ENCODE measurements at regions not wholly inside any gene's neighbourhood (a gene's known extent, or its start where the extent isn't known, plus 50 kb on each side); places are given as distances from the start of the nearest gene placed in this dataset.

GRCh38 chr11:116312570-116313391 is 460.0 kb downstream of the BUD13 start:
- Mint-ChIP-seq H3K36me3 (ENCODE audit: low read depth) (no peaks in the 10 kb centered on the region), H3K27me3 (peaks cover 40% of the 10 kb centered on the region), H3K4me3 (no peak overlapping the region), H3K27ac (no peak overlapping the region), H3K9me3 (no peaks in the 10 kb centered on the region), H3K4me1 (ENCODE audit: low read depth) (no peaks in the 10 kb centered on the region)
- DNase-seq, result no peak

DNA sequence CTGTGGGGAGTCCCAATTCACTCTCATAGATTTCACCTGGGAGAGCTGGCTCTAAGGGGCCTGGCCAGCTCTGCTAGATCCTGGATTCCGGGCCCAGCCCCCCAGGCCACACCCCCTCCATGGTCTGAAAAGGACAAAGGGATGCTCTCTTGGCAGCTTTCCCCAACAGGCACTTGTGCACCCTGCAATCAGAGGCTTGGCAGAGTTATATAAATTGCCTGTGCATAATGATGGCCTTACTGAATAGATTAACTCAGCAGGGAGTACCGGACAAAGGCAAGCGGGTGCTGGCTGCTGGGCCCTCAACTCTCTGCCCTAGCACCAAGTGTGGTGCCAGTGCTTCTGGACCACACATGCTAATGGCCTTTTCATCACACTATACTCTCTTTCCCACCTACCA is 461.6 kb downstream of the BUD13 start:
- Mint-ChIP-seq H3K4me3 (no peak overlapping the region), H3K27ac (no peak overlapping the region)

DNA sequence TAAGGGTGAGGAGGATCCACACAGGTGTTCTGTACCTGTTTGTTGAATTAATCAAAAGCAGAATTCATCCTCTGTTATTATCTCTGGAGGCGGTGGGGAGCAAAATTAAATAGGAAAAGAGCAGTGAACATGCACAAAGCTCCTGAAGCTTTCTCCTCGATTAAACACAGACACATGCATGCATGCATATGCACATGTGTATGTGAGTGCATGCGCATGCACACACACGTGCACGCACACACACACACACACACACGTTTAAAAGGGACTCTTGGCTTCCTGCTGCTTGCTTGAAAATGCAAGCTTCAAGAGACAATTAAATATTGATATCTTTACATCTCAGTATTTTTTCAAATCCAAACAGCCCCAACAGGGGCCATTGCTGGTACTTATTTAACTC is 462.1 kb downstream of the BUD13 start:
- Mint-ChIP-seq H3K27ac (no peak overlapping the region), H3K4me1 (ENCODE audit: low read depth) (no peaks in the 10 kb centered on the region), H3K9me3 (no peaks in the 10 kb centered on the region), H3K4me3 (no peak overlapping the region), H3K36me3 (ENCODE audit: low read depth) (no peaks in the 10 kb centered on the region), H3K27me3 (peaks cover 40% of the 10 kb centered on the region)
- DNase-seq, result no peak

More for the DNA sequence above, 461.6 kb downstream of the BUD13 start:
- no peaks in the 10 kb centered on the region for H3K9me3 Mint-ChIP-seq
- peaks cover 40% of the 10 kb centered on the region for H3K27me3 Mint-ChIP-seq
- H3K36me3 Mint-ChIP-seq (ENCODE audit: low read depth), result no peaks in the 10 kb centered on the region
- no peaks in the 10 kb centered on the region for H3K4me1 Mint-ChIP-seq (ENCODE audit: low read depth)
- no peak for DNase-seq

DNA sequence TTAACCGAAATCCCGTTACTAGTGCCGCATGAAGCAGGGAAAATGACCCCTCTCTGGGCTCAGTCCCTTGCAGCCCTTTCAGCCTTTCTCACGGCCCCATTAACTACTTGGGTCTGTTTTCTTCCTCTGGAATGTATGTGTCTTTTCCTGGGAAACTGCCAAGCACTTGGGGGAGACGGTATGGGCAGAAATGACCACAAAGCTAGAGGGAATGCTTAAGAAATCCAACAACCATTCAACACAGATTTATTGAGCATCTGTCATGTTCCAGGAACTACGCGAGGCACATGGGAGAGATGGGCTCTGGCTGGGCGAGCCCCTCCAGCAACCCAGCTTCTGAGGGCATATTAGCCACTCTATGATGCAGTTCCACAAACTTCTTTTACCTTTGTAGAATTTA is 462.6 kb downstream of the BUD13 start:
- Mint-ChIP-seq H3K9me3 (no peaks in the 10 kb centered on the region), H3K4me1 (ENCODE audit: low read depth) (no peaks in the 10 kb centered on the region), H3K27me3 (peaks cover 40% of the 10 kb centered on the region), H3K4me3 (no peak overlapping the region), H3K27ac (no peak overlapping the region), H3K36me3 (ENCODE audit: low read depth) (no peaks in the 10 kb centered on the region)
- no peak for DNase-seq

GRCh38 chr11:116309446-116309845 is 463.3 kb downstream of the BUD13 start:
- Mint-ChIP-seq H3K4me3 (no peak overlapping the region), H3K9me3 (no peaks in the 10 kb centered on the region), H3K27me3 (peaks cover 36% of the 10 kb centered on the region)

DNA sequence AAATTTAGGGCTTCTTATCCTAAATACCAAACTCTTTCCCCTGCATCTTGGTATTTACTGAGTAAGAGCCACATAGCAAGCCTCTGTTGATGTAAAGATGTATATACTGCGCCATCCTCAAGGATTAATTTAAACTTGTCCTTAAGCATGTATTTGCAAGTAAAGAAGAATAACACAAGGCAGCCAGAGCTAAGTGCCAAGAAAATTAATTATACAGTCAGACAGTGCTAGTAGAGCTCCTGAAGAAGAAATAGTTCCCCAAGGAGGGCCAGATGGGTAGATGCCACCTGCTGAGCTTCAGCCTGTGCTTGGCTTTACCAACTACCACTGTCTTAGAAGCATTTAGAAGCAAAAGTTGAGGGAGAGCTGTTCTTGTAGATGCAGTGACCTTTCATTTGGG is 470.0 kb downstream of the BUD13 start:
- DNase-seq, result no peak
- Mint-ChIP-seq H3K4me3 (no peak overlapping the region), H3K9me3 (no peaks in the 10 kb centered on the region), H3K4me1 (ENCODE audit: low read depth) (no peaks in the 10 kb centered on the region), H3K36me3 (ENCODE audit: low read depth) (no peaks in the 10 kb centered on the region), H3K27ac (no peak overlapping the region), H3K27me3 (peaks cover 4% of the 10 kb centered on the region)

More at GRCh38 chr11:116309446-116309845, 463.3 kb downstream of the BUD13 start:
- Mint-ChIP-seq H3K27ac (no peak overlapping the region), H3K4me1 (ENCODE audit: low read depth) (no peaks in the 10 kb centered on the region), H3K36me3 (ENCODE audit: low read depth) (no peaks in the 10 kb centered on the region)
- no peak for DNase-seq

DNA sequence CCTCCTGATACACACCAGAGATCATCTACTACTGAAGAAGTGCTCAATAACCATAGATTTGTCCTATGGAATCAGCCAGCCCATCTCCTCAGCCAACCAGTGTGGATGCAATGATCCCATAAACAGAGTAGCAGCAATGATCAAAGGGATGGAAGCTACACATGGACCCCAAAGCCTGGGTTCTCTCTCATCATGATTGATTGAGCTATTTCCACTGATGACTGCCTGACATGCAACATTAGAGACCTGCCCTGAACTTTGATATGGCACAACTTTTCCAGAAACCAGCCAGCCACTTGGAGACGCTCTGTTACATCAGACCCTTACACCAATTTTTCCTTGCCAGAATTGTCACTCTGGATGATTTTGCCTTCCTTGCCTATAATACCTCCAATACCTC is 471.6 kb downstream of the BUD13 start:
- no peak overlapping the region for H3K4me3 Mint-ChIP-seq
- no peak overlapping the region for H3K27ac Mint-ChIP-seq
- DNase-seq, result no peak
- H3K4me1 Mint-ChIP-seq (ENCODE audit: low read depth), result no peaks in the 10 kb centered on the region
- H3K27me3 Mint-ChIP-seq, result peaks cover 4% of the 10 kb centered on the region
- no peaks in the 10 kb centered on the region for H3K9me3 Mint-ChIP-seq
- no peaks in the 10 kb centered on the region for H3K36me3 Mint-ChIP-seq (ENCODE audit: low read depth)

DNA sequence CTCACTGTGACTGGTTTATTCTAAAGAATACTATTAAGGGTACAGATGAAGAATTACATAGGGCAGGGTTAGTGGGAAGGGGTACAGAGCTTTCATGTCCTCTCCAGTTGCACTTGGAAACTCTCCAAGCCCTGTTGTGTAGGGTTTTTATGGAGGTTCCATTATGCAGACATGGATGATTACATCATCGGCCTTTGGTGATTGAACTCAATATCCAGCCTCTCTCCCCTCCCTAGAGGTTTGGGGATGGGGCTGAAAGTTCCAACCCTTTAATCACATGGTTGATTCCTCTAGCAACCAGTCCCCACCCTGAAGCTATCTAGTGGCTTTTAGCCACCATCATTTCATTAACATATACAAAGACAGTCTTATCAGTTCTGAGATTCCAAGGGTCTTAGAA is 472.6 kb downstream of the BUD13 start:
- DNase-seq, result no peak
- Mint-ChIP-seq H3K4me3 (no peak overlapping the region), H3K27ac (no peak overlapping the region), H3K36me3 (ENCODE audit: low read depth) (no peaks in the 10 kb centered on the region), H3K27me3 (peaks cover 4% of the 10 kb centered on the region), H3K9me3 (no peaks in the 10 kb centered on the region), H3K4me1 (ENCODE audit: low read depth) (no peaks in the 10 kb centered on the region)

DNA sequence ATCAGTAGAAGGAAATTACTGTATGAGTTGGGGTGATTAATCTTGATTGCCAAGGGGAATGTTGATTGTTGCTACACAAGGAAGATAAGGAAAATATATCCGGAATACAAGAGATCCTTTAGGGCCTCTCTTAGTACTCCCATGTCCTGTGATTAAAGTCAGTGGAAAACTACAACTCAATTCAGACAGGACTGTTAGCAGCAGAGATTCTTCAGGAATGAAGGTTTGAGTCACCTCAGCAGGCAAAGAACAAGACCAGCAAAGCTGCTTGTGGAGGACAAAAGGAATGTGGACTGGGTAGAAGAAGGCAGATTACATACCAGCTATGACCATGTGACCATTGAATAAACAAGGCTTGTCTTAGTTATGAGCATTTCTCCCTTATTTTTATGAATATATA is 478.2 kb downstream of the BUD13 start:
- H3K4me1 Mint-ChIP-seq (ENCODE audit: low read depth), result no peaks in the 10 kb centered on the region
- no peak overlapping the region for H3K27ac Mint-ChIP-seq
- H3K9me3 Mint-ChIP-seq, result no peaks in the 10 kb centered on the region
- H3K36me3 Mint-ChIP-seq (ENCODE audit: low read depth), result no peaks in the 10 kb centered on the region
- no peak for DNase-seq
- H3K27me3 Mint-ChIP-seq, result peaks cover 4% of the 10 kb centered on the region
- no peak overlapping the region for H3K4me3 Mint-ChIP-seq

DNA sequence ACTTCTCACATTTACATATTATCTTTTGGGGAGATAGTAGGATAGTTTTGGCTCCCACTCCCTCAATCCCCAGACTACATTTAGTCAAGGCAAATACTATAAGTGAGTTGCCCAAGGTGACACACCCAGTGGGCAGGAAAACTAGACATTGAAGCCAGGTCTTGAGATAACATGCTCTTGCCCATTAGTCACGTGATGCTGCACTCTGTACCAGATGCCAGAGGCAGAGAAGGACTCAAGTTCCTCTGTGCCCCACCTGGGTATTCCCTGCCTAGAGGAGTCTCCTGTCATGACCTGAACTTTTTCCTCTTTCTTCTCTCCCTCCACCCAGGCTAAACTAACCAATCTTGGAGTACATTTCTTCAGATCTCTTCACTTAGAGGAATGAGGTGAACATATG is 484.9 kb downstream of the BUD13 start:
- Mint-ChIP-seq H3K27ac (no peak overlapping the region), H3K36me3 (ENCODE audit: low read depth) (no peaks in the 10 kb centered on the region), H3K27me3 (peaks cover 6% of the 10 kb centered on the region), H3K9me3 (no peaks in the 10 kb centered on the region), H3K4me1 (ENCODE audit: low read depth) (no peaks in the 10 kb centered on the region), H3K4me3 (no peak overlapping the region)
- no peak for DNase-seq

GRCh38 chr11:116285026-116285425 is 487.8 kb downstream of the BUD13 start:
- H3K36me3 Mint-ChIP-seq (ENCODE audit: low read depth), result no peaks in the 10 kb centered on the region
- H3K27ac Mint-ChIP-seq, result no peak overlapping the region
- no peak for DNase-seq
- no peak overlapping the region for H3K4me3 Mint-ChIP-seq
- H3K4me1 Mint-ChIP-seq (ENCODE audit: low read depth), result no peaks in the 10 kb centered on the region
- H3K9me3 Mint-ChIP-seq, result no peaks in the 10 kb centered on the region
- H3K27me3 Mint-ChIP-seq, result peaks cover 6% of the 10 kb centered on the region

DNA sequence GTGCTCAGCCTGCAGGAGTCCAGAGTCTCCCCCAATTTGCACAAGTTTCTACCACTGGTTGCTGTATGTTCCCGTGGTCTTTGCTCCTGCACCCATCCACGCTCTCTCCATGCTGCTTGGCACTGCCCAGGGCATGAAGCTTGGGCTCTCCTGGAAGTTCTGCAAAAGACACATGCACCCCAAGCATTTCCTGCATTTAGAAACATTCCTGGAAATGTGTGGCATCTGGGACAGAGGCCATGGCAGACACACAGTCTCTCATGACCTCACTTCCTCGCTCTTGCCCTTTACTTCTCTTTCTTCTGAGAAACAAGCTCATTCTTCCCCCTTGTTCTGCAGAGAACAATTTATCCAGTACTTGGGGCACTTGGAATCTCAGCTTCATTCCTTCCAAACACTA is 489.5 kb downstream of the BUD13 start:
- Mint-ChIP-seq H3K4me3 (no peak overlapping the region), H3K27me3 (peaks cover 6% of the 10 kb centered on the region), H3K4me1 (ENCODE audit: low read depth) (no peaks in the 10 kb centered on the region), H3K27ac (no peak overlapping the region), H3K36me3 (ENCODE audit: low read depth) (no peaks in the 10 kb centered on the region), H3K9me3 (no peaks in the 10 kb centered on the region)
- DNase-seq, result no peak

GRCh38 chr11:116282481-116282880 is 490.3 kb downstream of the BUD13 start:
- Mint-ChIP-seq H3K4me1 (ENCODE audit: low read depth) (no peaks in the 10 kb centered on the region), H3K36me3 (ENCODE audit: low read depth) (no peaks in the 10 kb centered on the region), H3K27ac (no peak overlapping the region), H3K9me3 (no peaks in the 10 kb centered on the region), H3K4me3 (no peak overlapping the region), H3K27me3 (peaks cover 6% of the 10 kb centered on the region)
- DNase-seq, result no peak

DNA sequence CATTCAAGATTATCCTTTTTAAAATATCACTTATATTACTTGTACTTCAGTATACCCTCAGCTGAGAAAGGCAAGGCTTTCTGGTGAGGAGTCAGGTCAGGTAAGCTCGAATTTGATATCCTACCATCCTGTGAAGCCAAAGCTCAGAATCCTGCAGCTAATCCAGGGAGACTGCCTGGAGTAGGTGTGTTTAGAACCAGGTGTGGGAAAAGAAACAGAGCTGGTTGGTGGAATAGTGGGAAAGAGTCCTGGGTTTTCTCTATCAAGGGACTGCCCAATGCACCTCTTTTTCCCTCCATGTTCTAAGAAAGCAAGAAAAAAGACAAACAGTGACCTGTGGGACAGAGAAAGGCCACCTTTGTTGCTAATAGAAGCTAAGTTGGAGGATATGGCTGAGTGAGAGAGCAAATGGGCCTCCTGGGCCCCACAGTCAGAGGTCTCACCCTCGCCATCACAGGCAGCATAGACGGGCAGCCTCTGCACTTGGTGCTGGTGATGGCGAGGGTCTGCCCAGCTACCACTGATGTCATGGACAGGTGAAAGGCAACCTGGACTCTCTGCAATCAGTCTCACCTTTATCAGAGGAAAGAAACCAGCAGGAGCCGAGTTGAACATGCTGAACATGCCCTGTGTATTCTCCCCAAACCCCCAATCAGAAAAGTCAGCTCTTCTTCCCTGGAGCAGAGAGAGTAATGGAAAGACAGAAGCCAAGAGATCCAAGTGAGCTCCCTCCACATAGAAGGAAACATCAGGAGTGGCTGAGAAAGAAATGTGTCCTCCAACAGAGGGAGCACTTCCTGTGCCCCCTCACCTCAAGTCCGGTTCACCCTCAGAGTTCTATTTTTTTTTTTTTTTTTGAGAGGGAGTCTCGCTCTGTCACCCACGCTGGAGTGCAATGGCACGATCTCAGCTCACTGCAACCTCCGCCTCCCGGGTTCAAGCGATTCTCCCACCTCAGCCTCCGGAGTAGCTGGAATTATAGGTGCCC is 491.3 kb downstream of the BUD13 start:
- H3K9me3 Mint-ChIP-seq, result no peaks in the 10 kb centered on the region
- no peak overlapping the region for H3K4me3 Mint-ChIP-seq
- DNase-seq, result no peak
- no peaks in the 10 kb centered on the region for H3K36me3 Mint-ChIP-seq (ENCODE audit: low read depth)
- no peaks in the 10 kb centered on the region for H3K4me1 Mint-ChIP-seq (ENCODE audit: low read depth)
- peaks cover 9% of the 10 kb centered on the region for H3K27me3 Mint-ChIP-seq
- no peak overlapping the region for H3K27ac Mint-ChIP-seq

DNA sequence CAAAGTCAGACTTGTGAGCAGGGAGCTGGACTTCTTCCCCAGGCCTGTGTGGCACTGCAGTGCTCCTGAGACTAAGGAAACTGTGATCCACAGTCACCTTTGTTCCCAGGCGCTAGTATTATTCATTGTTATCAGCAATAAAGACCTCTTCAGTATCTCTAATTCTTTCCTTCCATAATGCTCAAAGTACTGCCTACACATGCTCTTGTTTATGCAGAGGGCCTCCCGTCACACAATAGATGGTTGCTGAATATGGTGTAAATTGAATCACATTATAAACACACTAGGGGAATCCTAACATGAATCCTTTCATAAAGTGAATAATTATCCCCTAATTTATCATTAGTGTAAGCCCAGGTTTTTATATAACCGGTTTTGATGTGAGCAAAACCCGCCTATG is 493.3 kb downstream of the BUD13 start:
- DNase-seq, result no peak
- Mint-ChIP-seq H3K9me3 (no peaks in the 10 kb centered on the region), H3K4me3 (no peak overlapping the region), H3K27me3 (peaks cover 17% of the 10 kb centered on the region), H3K36me3 (ENCODE audit: low read depth) (no peaks in the 10 kb centered on the region), H3K27ac (no peak overlapping the region), H3K4me1 (ENCODE audit: low read depth) (no peaks in the 10 kb centered on the region)

Data from activated T-cell treated with anti-CD3 and anti-CD28 coated beads, Interleukin-2, amount 50 U/mL, for 24 hours (primary cell).